ENCODE measurements at regions not wholly inside any gene's neighbourhood (a gene's known extent, or its start where the extent isn't known, plus 50 kb on each side); places are given as distances from the start of the nearest gene placed in this dataset.

- TF ChIP-seq CTCF (IDR thresholded peaks at IDR 0.05; ENCODE audit: low read length), result no peak
- no peak for TF ChIP-seq EZH2 (optimal IDR thresholded peaks at IDR 0.05; ENCODE audit: low read depth, low read length)
- TF ChIP-seq EZH2phosphoT487 (IDR thresholded peaks at IDR 0.05; ENCODE audit: low read length), result no peak
Observed at GRCh38 chr9:30575691-30576090, 1808.8 kb upstream of the ACO1 start.
